KG1 (cell line): ENCODE measurements at regions not wholly inside any gene's neighbourhood (a gene's known extent, or its start where the extent isn't known, plus 50 kb on each side); places are given as distances from the start of the nearest gene placed in this dataset.

Experiments
- DNase-seq: peaks from one replicate; lab custom pipeline; 2025; lab: John Stamatoyannopoulos, UW

DNA sequence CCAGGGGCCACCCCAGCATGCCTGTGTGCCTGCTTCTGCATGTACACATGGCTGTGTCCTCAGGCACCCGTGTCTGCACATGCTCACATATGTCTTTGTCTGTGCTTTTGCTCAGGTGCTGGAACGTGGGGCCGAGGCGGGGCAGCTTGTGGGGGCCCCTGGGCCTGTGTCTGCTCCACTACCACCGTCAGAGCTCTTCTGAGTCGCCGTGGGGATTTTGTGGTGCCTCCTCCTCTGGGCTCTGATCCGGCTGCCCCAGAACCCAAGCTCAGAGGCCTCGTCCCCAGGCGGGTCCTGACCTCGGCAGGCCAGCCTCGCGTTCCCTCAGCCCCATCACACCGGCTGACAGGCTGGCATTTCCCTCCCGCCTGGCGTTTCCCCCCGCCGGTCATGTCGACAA is 104.6 kb upstream of the ACTRT2 start:
- no peak for DNase-seq

- DNase-seq = no peak
Observed at GRCh38 chr1:2917284-2917683, 104.0 kb upstream of the ACTRT2 start.

DNA sequence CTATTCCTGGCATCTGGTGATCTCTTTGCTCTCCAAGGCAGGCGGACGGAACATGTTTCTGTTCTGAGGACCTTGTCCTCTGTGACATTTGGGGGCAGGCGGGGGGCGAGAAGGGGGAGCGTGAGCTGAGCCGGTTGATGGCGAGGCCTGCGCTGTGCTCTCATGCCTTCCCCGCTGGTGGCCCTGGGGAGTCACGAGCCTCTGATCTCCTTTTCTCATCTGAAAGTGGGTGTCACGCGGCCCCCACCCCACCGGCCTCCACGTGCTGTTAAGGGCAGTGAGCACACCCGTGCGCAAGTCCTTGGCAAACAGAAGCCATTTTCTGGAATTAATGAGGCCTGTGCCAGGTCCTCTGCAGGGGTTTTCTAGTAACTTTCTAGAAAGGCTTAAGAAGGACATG is 102.8 kb upstream of the ACTRT2 start:
- no peak for DNase-seq

- no peak for DNase-seq
Observed at GRCh38 chr1:2919841-2920240, 101.4 kb upstream of the ACTRT2 start.

- no peak for DNase-seq
Observed at GRCh38 chr1:2920421-2921015, 100.7 kb upstream of the ACTRT2 start.

DNA sequence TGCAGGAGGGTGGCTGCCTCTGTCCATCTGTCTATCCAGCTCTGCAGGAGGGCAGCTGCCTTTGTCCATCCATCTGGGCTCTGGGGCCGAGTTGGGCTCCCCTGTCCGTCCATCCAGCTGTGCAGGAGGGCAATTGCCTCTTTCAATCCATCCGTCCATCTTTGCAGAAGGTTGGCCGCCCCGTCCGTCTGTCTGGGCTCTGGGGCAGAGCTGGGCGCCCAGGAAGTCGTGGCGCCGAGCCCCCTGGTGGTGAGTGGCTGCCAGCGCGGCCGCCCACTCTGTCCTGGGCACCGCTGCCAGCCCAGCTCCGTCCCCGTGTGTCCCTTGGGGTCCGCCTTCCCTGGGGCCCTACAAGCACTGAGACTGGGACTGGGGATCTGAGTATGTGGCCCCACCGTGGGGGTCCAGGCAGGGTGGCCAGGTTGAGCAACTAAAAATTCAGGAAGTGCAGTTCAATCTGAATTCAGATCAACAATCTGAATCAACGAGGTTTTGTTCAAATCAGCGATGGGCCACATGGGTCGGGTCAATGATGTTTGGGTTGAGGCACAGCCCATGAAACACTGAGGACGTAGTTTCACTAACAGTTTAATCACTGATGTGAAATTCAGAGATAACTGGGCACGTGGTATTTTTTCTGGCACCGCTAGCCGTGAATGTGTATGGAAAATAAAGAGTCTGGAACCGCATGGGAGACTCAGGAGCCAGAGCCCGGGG is 99.1 kb upstream of the ACTRT2 start:
- DNase-seq = no peak

DNA sequence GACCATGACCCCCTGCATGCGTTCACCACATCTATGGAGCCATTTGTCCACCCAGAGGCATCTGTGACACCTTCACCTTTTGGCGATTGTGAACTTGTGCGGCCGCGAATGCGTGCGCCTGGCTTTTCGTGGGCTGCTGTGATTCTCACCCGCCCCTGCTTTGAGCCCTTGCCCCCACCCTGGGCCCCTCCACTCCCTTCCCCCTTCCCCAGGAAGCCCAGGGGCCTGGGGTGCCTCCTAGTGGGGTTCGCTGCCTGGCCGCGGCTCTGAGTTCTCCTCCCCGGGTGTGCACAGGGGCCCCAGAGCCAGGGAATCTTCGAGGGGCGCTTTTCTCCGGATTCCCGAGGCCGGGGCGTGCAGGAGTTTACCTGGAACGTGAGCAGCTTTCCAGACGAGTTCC is 97.9 kb upstream of the ACTRT2 start:
- DNase-seq = no peak

- no peak for DNase-seq
Observed at GRCh38 chr1:2925291-2925690, 96.0 kb upstream of the ACTRT2 start.

DNA sequence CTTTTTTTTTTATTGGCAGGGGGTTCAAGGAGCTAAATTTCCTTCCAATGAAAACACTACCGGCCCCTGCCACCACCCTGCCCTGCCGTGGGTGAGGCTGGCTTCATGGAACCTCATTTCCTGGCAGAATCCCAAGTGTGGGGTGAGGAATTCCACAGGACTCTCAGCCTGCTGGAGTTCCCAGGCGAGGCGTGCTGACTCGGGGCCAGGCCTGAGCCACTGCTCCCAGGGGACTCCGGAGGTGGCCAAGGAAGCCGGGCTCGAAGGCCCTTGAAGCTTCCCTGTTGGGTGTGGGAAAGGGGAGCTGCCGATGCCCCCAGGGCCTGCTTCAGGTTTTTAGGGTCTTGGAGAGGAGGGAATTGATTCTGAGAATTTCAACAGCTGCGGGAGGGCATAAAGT is 95.3 kb upstream of the ACTRT2 start:
- DNase-seq = no peak

DNA sequence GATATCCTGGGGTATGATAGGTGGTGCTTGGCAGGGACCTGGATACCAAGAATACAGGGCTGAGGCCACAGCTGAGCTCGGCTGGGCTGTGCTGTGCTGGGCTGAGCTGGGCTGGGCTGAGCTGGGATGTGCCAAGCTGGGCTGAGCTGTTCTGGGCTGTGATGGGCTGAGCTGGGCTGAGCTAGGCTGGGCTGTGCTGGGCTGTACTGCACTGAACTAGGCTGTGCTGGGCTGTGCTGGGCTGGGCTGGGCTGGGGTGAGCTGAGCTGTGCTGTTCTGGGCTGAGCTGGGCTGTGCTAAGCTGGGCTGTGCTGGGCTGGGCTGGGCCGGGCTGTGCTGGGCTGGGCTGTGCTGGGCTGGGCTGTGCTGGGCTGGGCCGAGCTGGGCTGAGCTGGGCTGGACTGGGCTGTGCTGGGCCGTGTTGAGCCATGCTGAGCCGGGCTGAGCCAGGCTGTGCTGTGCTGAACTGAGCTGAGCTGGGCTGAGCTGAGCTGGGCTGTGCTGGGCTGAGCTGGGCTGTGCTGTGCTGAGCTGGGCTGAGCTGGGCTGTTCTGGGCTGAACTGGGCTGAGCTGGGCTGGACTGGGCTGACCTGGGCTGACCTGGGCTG is 94.7 kb upstream of the ACTRT2 start:
- no peak for DNase-seq

GRCh38 chr1:2927393-2928360 is 93.6 kb upstream of the ACTRT2 start:
- no peak for DNase-seq

DNA sequence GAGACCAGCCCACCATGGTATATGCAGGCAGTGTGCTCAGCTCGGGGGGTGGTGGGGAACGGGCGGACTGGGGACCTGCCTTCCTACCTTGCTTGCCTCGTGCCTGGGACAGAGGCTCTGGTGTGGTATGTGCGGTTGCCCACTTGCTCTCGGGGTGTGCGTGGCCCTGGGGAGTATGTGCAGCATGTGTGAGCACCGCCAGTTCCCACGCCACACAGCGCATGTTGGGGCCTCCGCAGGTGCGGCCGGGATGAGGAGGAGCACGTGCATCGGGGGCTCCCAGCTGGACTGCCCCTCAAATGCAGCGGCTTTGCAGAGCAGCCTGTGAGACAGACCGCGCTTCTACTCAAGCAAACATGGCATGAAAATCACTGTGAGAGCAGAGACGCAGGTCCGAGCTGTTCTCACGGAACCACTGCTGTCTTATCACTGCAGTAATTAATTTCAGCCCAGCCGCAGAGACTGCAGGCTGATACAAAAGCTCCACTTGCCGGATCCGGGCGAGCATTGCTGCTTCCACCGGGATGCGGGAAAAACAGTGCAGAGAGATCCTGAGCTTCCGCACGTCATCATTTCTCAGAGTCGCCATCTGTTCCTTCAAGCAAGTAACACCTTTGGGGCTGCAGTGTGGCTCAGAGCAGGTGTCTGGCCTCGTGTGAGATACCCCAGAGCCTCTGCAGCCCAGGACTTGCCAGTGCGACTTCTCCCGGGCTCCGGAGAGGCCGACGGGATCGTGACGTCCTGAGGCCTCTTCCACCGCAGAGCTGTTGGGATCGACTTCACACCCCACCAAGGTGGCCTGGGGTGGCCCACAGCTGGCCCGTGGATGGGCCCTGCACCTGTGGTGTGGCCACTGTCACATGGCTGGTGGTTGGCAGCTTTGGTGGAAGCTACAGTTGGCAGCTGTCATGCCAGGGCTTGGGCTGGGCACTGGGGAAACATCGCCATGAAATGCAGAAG is 92.6 kb upstream of the ACTRT2 start:
- no peak for DNase-seq

GRCh38 chr1:2929335-2929734 is 91.9 kb upstream of the ACTRT2 start:
- no peak for DNase-seq

GRCh38 chr1:2930016-2930815 is 91.1 kb upstream of the ACTRT2 start:
- no peak for DNase-seq

DNA sequence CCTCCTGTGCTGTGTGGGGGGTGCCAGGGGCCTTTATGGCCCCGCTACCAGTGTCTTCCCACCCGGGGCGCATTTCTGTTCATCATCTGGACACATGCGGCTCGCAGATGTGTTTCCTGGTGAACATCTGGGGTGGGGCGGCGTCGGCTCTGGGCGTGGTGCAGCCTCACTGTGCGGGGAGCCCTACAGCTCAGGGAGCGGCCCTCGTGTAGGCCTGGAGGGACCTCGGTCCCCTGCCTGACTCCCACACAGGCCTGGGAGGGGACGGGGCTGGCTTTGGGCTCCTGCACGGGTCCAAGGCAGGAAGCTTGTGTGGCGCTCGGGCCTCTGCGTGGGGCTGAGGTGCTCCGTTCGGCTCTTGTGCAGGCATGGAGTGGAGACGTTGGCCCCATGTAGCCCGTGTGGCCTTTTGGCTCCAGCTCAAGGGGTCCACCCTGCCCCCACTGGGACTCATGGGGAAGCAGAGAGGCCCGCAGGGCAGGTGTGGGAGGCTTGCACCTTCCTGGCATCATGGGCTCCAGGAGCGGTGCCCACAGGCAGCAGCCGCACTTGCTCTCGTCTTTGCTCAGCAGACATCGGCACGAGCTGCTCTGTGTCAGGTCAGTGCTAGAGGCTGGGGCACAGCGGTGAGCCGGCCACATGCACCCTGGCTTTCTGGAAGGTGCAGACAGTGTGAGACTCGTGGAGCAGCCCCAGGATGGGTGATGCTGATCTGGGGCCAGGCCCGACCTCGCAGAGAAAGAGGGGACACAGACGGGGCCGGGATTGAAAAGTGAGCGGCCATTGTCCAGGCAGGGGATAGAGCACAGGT is 90.1 kb upstream of the ACTRT2 start:
- DNase-seq = no peak

DNA sequence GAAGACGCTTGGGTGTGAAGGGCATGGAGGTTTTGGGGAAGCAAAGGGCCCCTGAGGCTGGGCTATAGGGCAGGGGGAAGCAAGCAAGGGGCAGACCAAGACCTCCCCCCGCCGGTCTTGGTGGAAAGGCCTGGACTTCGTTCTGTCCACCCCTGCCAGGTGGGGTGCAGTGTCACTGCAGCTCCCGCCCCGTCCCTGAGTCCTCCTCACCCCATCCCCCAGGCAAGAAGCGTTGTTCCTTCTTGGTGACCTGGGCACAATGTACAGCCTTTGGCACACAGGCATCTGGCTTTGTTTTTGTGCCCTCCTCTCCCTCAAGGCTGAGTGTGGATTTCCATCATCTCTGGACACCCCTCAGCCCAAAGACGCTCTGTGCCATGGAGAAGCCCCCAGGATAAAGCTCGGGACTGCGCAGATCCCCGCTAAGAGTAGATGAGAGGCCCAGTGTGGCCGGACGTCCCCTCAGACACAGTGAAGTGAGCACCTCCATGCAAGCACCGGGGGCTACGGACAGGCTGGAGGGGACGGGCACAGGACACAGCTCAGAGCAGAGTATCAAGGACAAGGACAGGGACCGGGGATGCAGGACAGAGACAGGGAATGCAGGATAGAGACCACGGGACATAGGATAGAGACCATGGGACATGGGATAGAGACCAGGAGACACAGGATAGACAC is 89.4 kb upstream of the ACTRT2 start:
- DNase-seq = no peak

- DNase-seq = no peak
Observed at GRCh38 chr1:2932671-2933350, 88.5 kb upstream of the ACTRT2 start.

DNA sequence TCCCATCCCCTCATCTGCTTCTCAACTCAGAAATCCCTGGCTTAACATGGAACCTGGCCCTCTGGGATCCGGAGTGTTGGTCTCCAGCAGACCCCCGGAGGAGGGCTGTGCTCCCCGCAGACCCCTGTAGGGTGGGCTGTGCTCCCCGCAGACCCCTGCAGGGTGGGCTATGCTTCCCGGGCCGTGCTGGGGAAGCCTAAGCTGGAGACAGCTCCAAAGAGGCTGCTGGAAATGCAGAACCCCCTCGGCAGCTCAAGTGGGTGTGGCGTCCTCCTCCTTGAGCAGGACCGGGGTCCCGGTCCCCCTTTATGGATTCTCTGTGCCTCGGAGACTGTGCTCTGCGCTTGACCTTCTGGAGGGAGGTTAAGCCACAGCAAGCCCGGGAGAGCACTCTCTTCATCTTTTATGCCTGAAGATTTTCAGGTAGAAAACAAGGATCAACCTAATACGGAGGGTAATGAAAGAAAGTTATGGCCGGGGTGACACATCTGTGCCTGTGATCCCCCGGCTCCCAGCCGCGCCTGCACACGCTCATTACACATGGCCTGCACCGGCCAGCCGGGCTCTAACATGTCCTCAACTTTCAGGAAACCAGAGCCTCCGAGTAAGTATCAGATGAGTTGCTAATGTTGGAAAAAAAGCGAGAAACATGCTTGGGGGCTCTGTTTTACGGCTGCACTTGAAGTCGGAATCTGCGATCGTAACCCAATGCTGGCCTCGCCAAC is 87.7 kb upstream of the ACTRT2 start:
- DNase-seq = no peak
